Spleen (tissue), 7 donors: ENCODE measurements at regions not wholly inside any gene's neighbourhood (a gene's known extent, or its start where the extent isn't known, plus 50 kb on each side); places are given as distances from the start of the nearest gene placed in this dataset.

ENCODE experiments used
- CTCF ChIP-seq, 11 experiments: fragments of 200-600 bp in 7 of 11; fragments of 450-650 bp in 4 of 11; sonication (generic) in 4 of 11; IDR thresholded peaks in 8 of 11; conservative IDR thresholded peaks in 3 of 11; 1 replicate in 7 of 11; 2 replicates in 4 of 11; pipeline versions ENCODE4 v1.4.0 to v1.8.0; 2016 to 2021; ENCODE audit warnings: antibody characterized with exemption in 11 of 11, inconsistent platforms in 4 of 11, mild to moderate bottlenecking in 1 of 11
- POLR2A ChIP-seq, 3 donors: fragments of 450-650 bp; IDR thresholded peaks; one replicate each; pipeline ENCODE4 v1.5.1; 2017; ENCODE audit warnings: antibody characterized with exemption in 3 of 3, mild to moderate bottlenecking in 1 of 3
- donor health status: DM: no; HTN: no; CAD: no; lungs with moderate emphysema.
- donor health status: DM: no; HTN: no; CAD: no.
- donor health status: DM: no; HTN: no; CAD: no.

GRCh38 chr13:106888148-106888547 lies 320.2 kb upstream of the ARGLU1 start:
- TF ChIP-seq POLR2A (IDR thresholded peaks at IDR 0.05), result no peak
- TF ChIP-seq CTCF (IDR thresholded peaks at IDR 0.05 in 8 of 11, conservative IDR thresholded peaks at IDR 0.05 in 3 of 11), result no peak
